Transverse colon (tissue), 4 donors: ENCODE measurements at regions not wholly inside any gene's neighbourhood (a gene's known extent, or its start where the extent isn't known, plus 50 kb on each side); places are given as distances from the start of the nearest gene placed in this dataset.

Source experiments
- POLR2A ChIP-seq: fragments of 450-650 bp; IDR thresholded peaks from one replicate; pipeline ENCODE4 v1.6.1; 2016; ENCODE audit warnings: antibody characterized with exemption, mild to moderate bottlenecking, moderate library complexity
- POLR2AphosphoS5 ChIP-seq, 3 donors: sonication (generic); formaldehyde crosslinking; IDR thresholded peaks; one replicate each; pipeline ENCODE4 v1.6.1; 2016; ENCODE audit warnings: antibody characterized with exemption in 3 of 3
- TF ChIP-seq, protein P1 (sequence below), 5 experiments: fragments of 200-600 bp in 3 of 5; fragments of 450-650 bp in 2 of 5; sonication (generic) in 3 of 5; IDR thresholded peaks; 1 replicate in 2 of 5; 2 replicates in 3 of 5; pipeline ENCODE4 v1.5.1; 2016 to 2017; ENCODE audit warnings: antibody characterized with exemption in 5 of 5, inconsistent platforms in 3 of 5, mild to moderate bottlenecking in 2 of 5, moderate library complexity in 1 of 5

DNA sequence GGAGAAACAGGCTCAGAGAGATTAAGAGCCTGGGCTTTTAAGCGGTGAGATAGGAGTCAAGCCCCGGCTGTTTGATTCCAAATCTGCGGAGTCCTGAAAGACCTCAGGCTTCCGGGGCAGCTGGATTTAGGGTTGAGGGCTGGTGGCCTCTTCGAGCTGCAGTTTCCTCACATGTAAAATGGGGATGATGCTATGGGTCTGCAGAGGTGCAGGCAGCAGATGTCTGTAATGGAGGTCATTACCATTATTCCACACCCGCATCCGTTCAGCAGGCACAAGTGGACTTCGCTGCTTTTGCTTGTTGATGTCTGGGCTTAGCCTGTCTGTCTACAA lies 175.6 kb upstream of the HS6ST1 start:
- TF ChIP-seq, protein P1, sequence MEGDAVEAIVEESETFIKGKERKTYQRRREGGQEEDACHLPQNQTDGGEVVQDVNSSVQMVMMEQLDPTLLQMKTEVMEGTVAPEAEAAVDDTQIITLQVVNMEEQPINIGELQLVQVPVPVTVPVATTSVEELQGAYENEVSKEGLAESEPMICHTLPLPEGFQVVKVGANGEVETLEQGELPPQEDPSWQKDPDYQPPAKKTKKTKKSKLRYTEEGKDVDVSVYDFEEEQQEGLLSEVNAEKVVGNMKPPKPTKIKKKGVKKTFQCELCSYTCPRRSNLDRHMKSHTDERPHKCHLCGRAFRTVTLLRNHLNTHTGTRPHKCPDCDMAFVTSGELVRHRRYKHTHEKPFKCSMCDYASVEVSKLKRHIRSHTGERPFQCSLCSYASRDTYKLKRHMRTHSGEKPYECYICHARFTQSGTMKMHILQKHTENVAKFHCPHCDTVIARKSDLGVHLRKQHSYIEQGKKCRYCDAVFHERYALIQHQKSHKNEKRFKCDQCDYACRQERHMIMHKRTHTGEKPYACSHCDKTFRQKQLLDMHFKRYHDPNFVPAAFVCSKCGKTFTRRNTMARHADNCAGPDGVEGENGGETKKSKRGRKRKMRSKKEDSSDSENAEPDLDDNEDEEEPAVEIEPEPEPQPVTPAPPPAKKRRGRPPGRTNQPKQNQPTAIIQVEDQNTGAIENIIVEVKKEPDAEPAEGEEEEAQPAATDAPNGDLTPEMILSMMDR (IDR thresholded peaks at IDR 0.05): no peak
- TF ChIP-seq POLR2A (no peak), POLR2AphosphoS5 (IDR thresholded peaks at IDR 0.05) (no peak)
